Heart right ventricle (tissue), 16 donors: ENCODE measurements at regions not wholly inside any gene's neighbourhood (a gene's known extent, or its start where the extent isn't known, plus 50 kb on each side); places are given as distances from the start of the nearest gene placed in this dataset.

Experiments used
- ATAC-seq, 8 donors: fragments of 200-7000 bp; cut with Tn5 transposase; one replicate each; pipeline ENCODE4 v1.9.1; 2020; ENCODE audit warnings: mild to moderate bottlenecking in 8 of 8, moderate library complexity in 8 of 8, moderate number of reproducible peaks in 1 of 8
- DNase-seq, 2 donors: peaks; one replicate each; pipeline ENCODE4 v3.0.0-alpha.2; 2020
- H3K27ac ChIP-seq, 10 donors: fragments of 200-600 bp; sonication (generic) in 2 of 10; one replicate each; pipeline versions ENCODE4 v1.5.0 to v1.8.0; 2020 to 2022; ENCODE audit warnings: mild to moderate bottlenecking in 3 of 10
- H3K27me3 ChIP-seq, 7 donors: fragments of 200-600 bp; one replicate each; pipeline ENCODE4 v1.8.0; 2021 to 2022; ENCODE audit warnings: mild to moderate bottlenecking in 2 of 7
- H3K36me3 ChIP-seq, 9 donors: fragments of 200-600 bp; sonication (generic) in 1 of 9; one replicate each; pipeline versions ENCODE4 v1.5.0 to v1.8.0; 2020 to 2022; ENCODE audit warnings: mild to moderate bottlenecking in 2 of 9
- H3K4me1 ChIP-seq, 9 donors: fragments of 200-600 bp; sonication (generic) in 1 of 9; one replicate each; pipeline versions ENCODE4 v1.5.0 to v1.8.0; 2020 to 2022; ENCODE audit warnings: mild to moderate bottlenecking in 4 of 9
- H3K4me3 ChIP-seq, 10 donors: fragments of 200-600 bp; sonication (generic) in 2 of 10; one replicate each; pipeline versions ENCODE4 v1.5.0 to v1.8.0; 2020 to 2022; ENCODE audit warnings: mild to moderate bottlenecking in 7 of 10, moderate library complexity in 2 of 10
- H3K9me3 ChIP-seq, 11 donors: fragments of 200-600 bp in 10 of 11; sonication (generic) in 2 of 11; one replicate each; pipeline versions ENCODE4 v1.5.0 to v1.8.0; 2013 to 2022; ENCODE audit warnings: mild to moderate bottlenecking in 2 of 11, control low read depth in 1 of 11, moderate library complexity in 1 of 11
- WGBS, 2 donors: extraction: QIAGEN DNeasy Blood & Tissue Kit; methylation state at CpG; one replicate each; pipeline ENCODE4 v1.1.7; 2013; ENCODE audit warnings: inconsistent platforms in 1 of 2; 5-methylcytosine and 5-hydroxymethylcytosine counted together
- intact Hi-C, 10 donors: fragments of 100-400 bp; cut with DNase I; formaldehyde crosslinking; loops; one replicate each; pipeline versions ENCODE4 v1.11.1 to v1.14.2; 2022
- TF ChIP-seq, protein P1 (sequence below), 9 donors: fragments of 200-600 bp; sonication (generic) in 2 of 9; IDR thresholded peaks; one replicate each; pipeline versions ENCODE4 v1.5.0 to v1.8.0; 2021 to 2022; ENCODE audit warnings: antibody characterized with exemption in 9 of 9, mild to moderate bottlenecking in 5 of 9, moderate library complexity in 1 of 9
- donor health status: Arrhythmogenic right ventricular cardiomyopathy.
- donor health status: ischemic (EF 13 %, LVEDD 7.1; RV severe dilation, severe dysfunction).
- donor health status: healthy with polysubstance abuse.
- donor health status: DM: no; HTN: yes; CAD: no.
- donor health status: DM: no; HTN: no; CAD: no.
- donor health status: ischemic (EF 25% LVEDD 6.9; RV normal size, moderate dysfunction).
- donor health status: ischemic (EF 25% LVEDD 5.7; RV mildly dilated, moderate dysfunction).
- donor health status: healthy.
- donor health status: DM: yes; HTN: yes; CAD: no.
- donor health status: Ischemic cardiomyopathy.
- donor health status: ischemic (EF 35%, LVEDD 5.7; RV mildly dilated, moderate dysfunction).
- donor health status: nonischemic (EF 11% LVEDD 7.7; RV severe dilation, severe dysfunction).
- donor health status: DM: yes; HTN: yes; CAD: no.
- donor health status: PGD.
- donor health status: ischemic (EF 29% LVEDD 5.4; RV normal size, mild dysfunction).
- donor health status: nonischemic (EF 23%, LVEDD 6.1; RV moderate dilation, normal function).

DNA sequence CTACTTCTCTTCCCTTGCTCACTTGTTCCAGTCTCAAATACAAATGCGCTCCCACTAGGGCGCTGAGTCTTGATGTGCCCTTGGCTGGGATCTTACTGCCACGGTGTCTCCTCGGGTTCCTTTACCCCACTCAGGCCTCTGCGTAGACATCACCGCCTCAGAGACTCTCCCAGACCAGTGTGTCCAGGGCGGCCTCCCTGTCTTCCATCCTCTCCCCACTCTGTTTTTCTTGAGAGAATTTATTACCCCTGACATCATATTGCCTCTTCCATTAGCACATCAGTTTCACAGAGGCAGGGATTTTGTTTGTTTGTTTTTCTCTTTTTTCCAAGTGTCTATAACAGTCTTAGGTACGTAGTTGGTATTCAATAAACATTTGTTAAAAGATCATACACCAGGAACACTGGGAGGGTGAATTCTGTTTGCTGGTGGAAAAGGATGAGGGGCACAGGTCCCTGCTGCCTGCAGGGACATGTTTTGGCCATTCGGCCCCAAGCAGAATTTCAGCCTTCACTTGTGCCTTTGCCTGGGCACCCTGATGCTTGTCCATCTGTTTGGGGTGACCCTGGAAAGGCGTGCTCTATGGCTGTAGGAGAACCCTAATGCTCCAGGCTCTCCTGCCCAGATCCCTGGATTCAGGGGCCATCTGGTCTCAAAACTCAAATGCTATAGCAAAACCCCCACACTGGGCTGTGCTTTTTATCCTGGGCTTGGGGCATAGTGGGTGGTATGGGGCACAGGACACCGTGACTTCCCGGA, 55.0 kb downstream of the RPL37A start:
- no peak for DNase-seq
- ATAC-seq: no peak
- Histone ChIP-seq H3K4me3 (no peak overlapping the region), H3K36me3 (no peaks in the 10 kb centered on the region), H3K4me1 (peaks cover 8 to 68% (median 41%) of the 10 kb centered on the region in 9 donors), H3K27ac (peak overlapping the region in 1 of 10 donors; percentile 74), H3K9me3 (no peaks in the 10 kb centered on the region), H3K27me3 (no peaks in the 10 kb centered on the region)
- 96 to 97% methylated on average over 12 of the region's 12 CpGs for WGBS, 2 donors
- intact Hi-C loops: no loop called here
- TF ChIP-seq, protein P1, sequence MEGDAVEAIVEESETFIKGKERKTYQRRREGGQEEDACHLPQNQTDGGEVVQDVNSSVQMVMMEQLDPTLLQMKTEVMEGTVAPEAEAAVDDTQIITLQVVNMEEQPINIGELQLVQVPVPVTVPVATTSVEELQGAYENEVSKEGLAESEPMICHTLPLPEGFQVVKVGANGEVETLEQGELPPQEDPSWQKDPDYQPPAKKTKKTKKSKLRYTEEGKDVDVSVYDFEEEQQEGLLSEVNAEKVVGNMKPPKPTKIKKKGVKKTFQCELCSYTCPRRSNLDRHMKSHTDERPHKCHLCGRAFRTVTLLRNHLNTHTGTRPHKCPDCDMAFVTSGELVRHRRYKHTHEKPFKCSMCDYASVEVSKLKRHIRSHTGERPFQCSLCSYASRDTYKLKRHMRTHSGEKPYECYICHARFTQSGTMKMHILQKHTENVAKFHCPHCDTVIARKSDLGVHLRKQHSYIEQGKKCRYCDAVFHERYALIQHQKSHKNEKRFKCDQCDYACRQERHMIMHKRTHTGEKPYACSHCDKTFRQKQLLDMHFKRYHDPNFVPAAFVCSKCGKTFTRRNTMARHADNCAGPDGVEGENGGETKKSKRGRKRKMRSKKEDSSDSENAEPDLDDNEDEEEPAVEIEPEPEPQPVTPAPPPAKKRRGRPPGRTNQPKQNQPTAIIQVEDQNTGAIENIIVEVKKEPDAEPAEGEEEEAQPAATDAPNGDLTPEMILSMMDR (IDR thresholded peaks at IDR 0.05): no peak

DNA sequence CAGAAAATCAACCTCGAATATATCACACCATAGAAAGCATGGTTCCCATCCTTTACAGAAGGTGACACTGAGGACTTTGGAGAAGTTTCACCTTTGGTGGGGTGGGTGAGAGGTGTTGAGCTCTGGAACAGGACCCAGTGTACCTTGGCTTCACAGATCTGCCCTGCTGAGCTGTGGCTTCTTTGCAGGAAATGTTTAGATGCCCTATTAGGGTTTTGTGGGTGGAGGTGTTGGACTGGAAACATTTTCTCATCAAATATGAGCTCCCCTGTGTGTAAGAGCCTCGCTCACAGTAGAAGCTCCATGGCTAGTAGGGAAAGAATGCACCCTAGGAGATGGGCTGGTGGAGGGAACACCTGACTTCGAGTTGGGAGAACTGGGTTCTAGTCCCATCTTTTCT, 55.6 kb downstream of the RPL37A start:
- no peak overlapping the region for H3K4me3 ChIP-seq
- peaks cover 8 to 62% (median 35%) of the 10 kb centered on the region in 9 donors for H3K4me1 ChIP-seq
- no peaks in the 10 kb centered on the region for H3K27me3 ChIP-seq
- TF ChIP-seq, protein P1 (IDR thresholded peaks at IDR 0.05): no peak
- DNase-seq (no peak), ATAC-seq (no peak)
- H3K27ac ChIP-seq: peak overlapping the region in 4 of 10 donors; percentile 52 to 74 (median 61)
- WGBS, 2 donors: 88 to 91% methylated on average over 3 of the region's 3 CpGs
- intact Hi-C loops: no loop called here
- no peaks in the 10 kb centered on the region for H3K9me3 ChIP-seq
- no peaks in the 10 kb centered on the region for H3K36me3 ChIP-seq

DNA sequence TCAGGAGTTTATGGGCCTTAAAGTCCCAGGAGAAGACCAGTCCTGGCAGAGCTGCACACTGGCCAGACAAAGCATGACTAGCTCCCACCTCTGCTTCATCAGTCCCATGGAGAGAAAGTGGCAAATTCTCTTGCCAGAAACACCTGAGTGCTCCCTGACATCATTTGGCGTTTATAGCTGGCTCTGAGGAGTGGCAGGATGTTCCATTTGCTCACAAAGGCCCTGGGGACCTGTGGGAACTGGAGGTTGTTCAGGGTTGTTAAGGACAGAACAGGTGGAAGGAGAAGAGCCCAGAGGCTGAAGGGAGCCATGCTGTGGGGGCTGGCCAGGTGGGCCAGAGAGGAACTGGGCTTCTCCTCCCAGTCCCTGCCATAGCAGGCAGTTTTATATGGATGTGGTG, 56.1 kb downstream of the RPL37A start:
- peak in 7 of 8 donors; percentile 11 to 52 (median 47) for ATAC-seq
- intact Hi-C loops: no loop called here
- no peak for DNase-seq
- peaks cover 7 to 57% (median 31%) of the 10 kb centered on the region in 9 donors for H3K4me1 ChIP-seq
- no peak overlapping the region for H3K4me3 ChIP-seq
- WGBS, 2 donors: 30 to 33% methylated on average over 1 of the region's 1 CpG
- no peaks in the 10 kb centered on the region for H3K27me3 ChIP-seq
- peak overlapping the region in 7 of 10 donors; percentile 31 to 74 (median 56) for H3K27ac ChIP-seq
- H3K36me3 ChIP-seq: no peaks in the 10 kb centered on the region
- TF ChIP-seq, protein P1 (IDR thresholded peaks at IDR 0.05): no peak
- no peaks in the 10 kb centered on the region for H3K9me3 ChIP-seq

DNA sequence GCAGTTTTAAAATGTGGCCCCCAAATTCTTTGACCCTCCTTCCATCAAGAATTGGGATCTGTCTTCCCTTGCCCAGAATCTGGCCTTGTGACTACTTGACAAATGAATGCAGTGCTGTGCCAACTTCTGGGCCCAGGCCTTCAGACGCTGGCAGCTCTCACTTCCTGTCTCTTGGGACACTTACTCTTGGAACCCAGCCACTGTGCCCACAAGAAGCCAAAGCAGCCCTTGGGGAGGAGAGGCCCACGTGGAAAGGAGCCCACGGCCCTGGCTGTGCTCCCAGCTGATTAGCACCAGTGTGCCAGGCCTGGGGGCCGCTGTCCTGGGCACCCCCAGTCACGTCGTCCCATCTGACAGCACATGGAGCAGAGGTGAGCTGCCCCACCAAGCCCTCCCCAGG, 56.6 kb downstream of the RPL37A start:
- intact Hi-C loops: no loop called here
- WGBS, 2 donors: 32 to 40% methylated on average over 6 of the region's 6 CpGs

More for the DNA sequence above, 56.6 kb downstream of the RPL37A start:
- Histone ChIP-seq H3K27me3 (no peaks in the 10 kb centered on the region), H3K4me3 (no peak overlapping the region), H3K9me3 (no peaks in the 10 kb centered on the region), H3K27ac (peak overlapping the region in 8 of 10 donors; percentile 31 to 74 (median 56)), H3K4me1 (peaks cover 7 to 52% (median 28%) of the 10 kb centered on the region in 9 donors), H3K36me3 (no peaks in the 10 kb centered on the region)
- TF ChIP-seq, protein P1 (IDR thresholded peaks at IDR 0.05): no peak
- DNase-seq (peak; percentile 70 to 72), ATAC-seq (peak; percentile 71 to 90 (median 80))
